ENCODE measurements at regions not wholly inside any gene's neighbourhood (a gene's known extent, or its start where the extent isn't known, plus 50 kb on each side); places are given as distances from the start of the nearest gene placed in this dataset.

- H3K27ac ChIP-seq = no peak overlapping the region
- TF ChIP-seq ZFX (IDR thresholded peaks at IDR 0.05) (no peak), CTCF (conservative IDR thresholded peaks at IDR 0.05) (no peak)
These were observed 127.1 kb upstream of the IPO9 start for GRCh38 chr1:201701831-201702230.

DNA sequence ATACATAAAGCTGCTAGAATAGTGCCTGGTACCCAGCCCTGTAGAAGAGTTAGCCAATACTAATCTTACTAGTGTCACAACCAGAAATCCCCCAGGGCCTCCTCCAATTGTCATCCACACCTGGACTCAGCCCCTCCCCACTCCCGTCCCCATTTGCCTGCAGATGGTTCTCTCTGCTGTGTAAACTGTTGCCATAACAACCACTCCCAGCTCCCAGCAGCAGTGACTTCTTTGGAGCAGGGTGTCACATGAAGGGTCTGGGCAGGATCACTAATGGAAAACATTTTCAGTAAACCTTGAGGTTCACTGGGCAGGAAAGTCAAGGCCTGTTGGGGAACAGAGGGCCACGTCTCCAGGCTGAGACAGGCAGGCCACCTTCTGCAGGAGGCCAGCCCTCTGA, 126.0 kb upstream of the IPO9 start:
- no peak overlapping the region for H3K27ac ChIP-seq

DNA sequence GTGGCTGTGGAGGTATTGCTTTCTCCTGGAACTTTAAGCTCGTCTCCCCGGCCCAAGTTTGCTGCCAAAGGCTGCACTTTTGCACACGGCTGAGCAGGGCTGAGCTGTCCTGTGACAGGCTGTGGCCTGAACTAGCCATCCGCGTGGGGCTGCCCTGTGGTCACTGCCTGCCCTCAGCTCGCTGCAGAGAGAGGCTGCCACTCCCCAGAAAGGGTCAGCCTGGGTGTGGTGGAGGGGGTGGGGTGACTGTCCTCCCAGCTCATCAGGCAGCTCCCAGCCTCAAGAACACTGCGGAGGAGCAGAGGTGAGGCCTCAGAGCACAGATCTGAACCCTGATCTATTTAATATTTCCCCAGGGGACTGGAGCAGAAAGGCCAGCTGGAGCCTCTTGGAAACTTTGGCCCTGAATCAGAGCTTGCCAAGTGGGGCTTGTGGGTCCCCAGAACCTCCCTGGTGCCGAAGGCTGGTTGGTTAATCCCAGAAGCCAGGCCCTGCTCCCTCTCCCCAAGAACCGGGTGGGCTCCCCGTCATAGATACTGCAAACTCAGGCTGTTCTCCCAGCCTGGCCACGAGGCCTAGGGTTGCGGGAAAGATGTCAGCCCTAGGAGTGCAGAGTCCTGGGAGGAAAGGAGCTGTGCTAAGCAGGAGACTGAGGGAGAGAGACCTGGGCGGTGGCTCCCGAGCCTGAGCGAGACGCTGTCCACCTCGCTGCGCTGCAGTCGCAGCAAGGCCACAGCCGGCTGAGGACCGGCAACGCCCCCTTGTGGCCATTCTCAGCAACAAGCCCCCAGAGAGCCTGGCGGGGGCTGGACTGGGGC, 125.1 kb upstream of the IPO9 start:
- H3K27ac ChIP-seq = no peak overlapping the region
- peak; percentile 98 for TF ChIP-seq CTCF (conservative IDR thresholded peaks at IDR 0.05)
- TF ChIP-seq ZFX (IDR thresholded peaks at IDR 0.05) = no peak

More for the DNA sequence above, 126.0 kb upstream of the IPO9 start:
- TF ChIP-seq ZFX (IDR thresholded peaks at IDR 0.05) (no peak), CTCF (conservative IDR thresholded peaks at IDR 0.05) (no peak)

DNA sequence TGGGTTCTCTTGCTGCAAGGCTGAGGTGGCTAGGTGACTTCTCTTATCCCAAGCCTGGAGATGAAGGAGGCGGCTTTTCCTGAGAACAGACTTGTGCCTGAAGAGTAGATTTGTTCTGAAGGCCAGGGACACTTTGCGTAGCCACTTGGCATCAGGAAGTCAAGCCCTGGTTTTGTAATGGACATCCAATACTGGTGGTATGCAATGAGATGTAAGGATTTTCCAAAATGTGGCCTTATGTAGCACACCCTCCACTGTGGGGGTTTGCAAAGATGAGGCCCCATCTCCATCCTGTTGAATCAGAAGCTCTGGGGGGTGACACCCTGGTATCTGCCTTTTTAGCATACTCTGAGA, 124.5 kb upstream of the IPO9 start:
- TF ChIP-seq CTCF (conservative IDR thresholded peaks at IDR 0.05) = peak; percentile 82
- TF ChIP-seq ZFX (IDR thresholded peaks at IDR 0.05) = no peak
- H3K27ac ChIP-seq = no peak overlapping the region

DNA sequence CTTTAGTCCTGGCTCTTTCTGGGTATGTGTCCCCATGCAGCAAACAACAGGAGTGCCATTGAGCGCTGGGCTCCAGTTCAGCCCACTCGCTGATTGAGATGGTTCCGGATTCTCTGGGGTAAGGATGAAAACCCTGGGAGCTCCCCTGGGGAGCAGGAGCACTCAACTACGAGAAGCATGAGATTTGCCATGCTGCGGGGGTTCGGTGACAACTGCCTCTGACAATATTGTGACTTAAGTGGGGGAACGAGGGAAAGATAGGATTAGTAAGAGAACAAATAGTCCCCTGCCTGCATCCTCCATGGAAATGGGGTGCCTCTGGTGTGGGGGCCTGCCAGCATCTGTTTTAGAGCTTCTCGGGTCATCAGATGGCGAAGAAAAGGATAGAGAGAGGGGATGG, 123.6 kb upstream of the IPO9 start:
- H3K27ac ChIP-seq = no peak overlapping the region
- no peak for TF ChIP-seq ZFX (IDR thresholded peaks at IDR 0.05)
- no peak for TF ChIP-seq CTCF (conservative IDR thresholded peaks at IDR 0.05)

DNA sequence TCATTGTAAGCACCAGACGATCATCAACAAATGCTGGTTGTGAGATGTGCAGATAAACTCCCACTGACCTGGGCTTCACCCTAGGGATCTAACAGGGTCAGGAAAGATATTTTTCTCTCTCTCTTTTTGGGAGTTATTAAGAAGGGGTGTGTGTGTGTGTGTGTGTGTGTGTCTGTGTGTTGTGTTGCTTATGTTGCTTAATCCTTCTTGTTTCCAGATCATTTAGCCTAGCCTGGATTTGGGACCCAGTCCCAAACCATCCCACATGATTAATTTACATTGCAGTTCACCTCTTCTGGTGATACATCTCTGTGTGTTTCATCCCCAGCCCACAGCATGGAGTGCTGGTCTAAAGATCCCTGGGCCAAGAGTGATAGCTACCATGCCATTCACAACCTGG, 122.8 kb upstream of the IPO9 start:
- H3K27ac ChIP-seq = no peak overlapping the region
- no peak for TF ChIP-seq CTCF (conservative IDR thresholded peaks at IDR 0.05)
- TF ChIP-seq ZFX (IDR thresholded peaks at IDR 0.05) = no peak

DNA sequence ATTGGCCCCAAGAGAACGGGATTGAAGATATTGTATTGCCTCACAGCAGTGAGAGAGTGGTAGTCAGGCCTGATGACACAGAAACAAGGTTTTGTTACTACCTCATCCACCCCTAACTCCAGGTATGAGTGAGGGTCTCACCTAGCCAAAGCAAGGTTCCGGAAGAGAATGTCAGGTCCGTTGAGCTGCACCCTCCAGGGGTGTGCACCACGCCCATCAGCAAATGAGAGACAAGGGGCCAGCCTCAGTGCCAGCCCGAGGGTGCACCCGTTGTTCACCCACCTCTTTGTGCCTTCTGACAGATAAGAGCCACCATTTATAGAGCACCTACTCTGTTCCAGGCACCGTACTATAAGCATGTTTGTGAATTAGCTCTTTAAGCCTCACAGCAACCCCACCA, 121.9 kb upstream of the IPO9 start:
- no peak overlapping the region for H3K27ac ChIP-seq
- TF ChIP-seq ZFX (IDR thresholded peaks at IDR 0.05) = no peak
- no peak for TF ChIP-seq CTCF (conservative IDR thresholded peaks at IDR 0.05)

Data from C4-2B (cell line).